IMR-90 (cell line): ENCODE measurements at regions not wholly inside any gene's neighbourhood (a gene's known extent, or its start where the extent isn't known, plus 50 kb on each side); places are given as distances from the start of the nearest gene placed in this dataset.

ENCODE experiments used
- ATAC-seq: fragments of 200-7000 bp; cut with Tn5 transposase; 2 replicates; pipeline ENCODE4 v1.9.1; 2020; ENCODE audit warnings: low read depth, mild to moderate bottlenecking, moderate library complexity
- BruUV-seq: library from RNA; stranded (reverse); fragments of 400-500 nt; replicated peaks from 2 replicates; lab custom pipeline; 2021; lab: Mats Ljungman, UMichigan
- CTCF ChIA-PET: fragments of 300-600 bp; formaldehyde crosslinking; extraction: SDS; loops from one replicate; lab custom pipeline; 2021; ENCODE audit warnings: antibody characterized with exemption; lab: Yijun Ruan, JAX
- POLR2A ChIA-PET: fragments of 300-600 bp; sonication (Branson Sonifier 250); formaldehyde crosslinking; loops from one replicate; lab custom pipeline; 2022; ENCODE audit warnings: antibody characterized with exemption; ENCODE audit not compliant: unreplicated experiment; lab: Charles Lee
- DNase-seq: peaks from one replicate; pipeline ENCODE4 v3.0.0; 2013
- H2AFZ ChIP-seq: replicated peaks from 2 replicates; pipeline ENCODE3; 2013; ENCODE audit warnings: low read length, mild to moderate bottlenecking; ENCODE audit not compliant: poor library complexity
- H2AK5ac ChIP-seq: 2 replicates; pipeline ENCODE4 v1.6.1; 2013; ENCODE audit warnings: low read depth, low read length, inconsistent platforms
- H2AK9ac ChIP-seq: replicated peaks from 2 replicates; pipeline ENCODE3; 2013; ENCODE audit warnings: mild to moderate bottlenecking, low read depth, low read length, moderate library complexity; ENCODE audit not compliant: poor library complexity
- H2BK120ac ChIP-seq: 2 replicates; pipeline ENCODE4 v1.6.1; 2013; ENCODE audit warnings: low read depth, low read length, inconsistent platforms
- H2BK15ac ChIP-seq: 3 replicates; pipeline ENCODE4 v1.6.1; 2013; ENCODE audit warnings: low read depth, low read length, inconsistent platforms
- H2BK20ac ChIP-seq: 2 replicates; pipeline ENCODE4 v1.6.1; 2013; ENCODE audit warnings: low read depth, mild to moderate bottlenecking, inconsistent platforms, low read length, moderate library complexity
- H2BK5ac ChIP-seq: 2 replicates; pipeline ENCODE4 v1.6.1; 2013; ENCODE audit warnings: mild to moderate bottlenecking, low read depth, low read length, inconsistent platforms; ENCODE audit not compliant: poor library complexity, severe bottlenecking
- H3K14ac ChIP-seq: replicated peaks from 2 replicates; pipeline ENCODE4 v1.6.1; 2013; ENCODE audit warnings: low read depth, low read length, inconsistent platforms
- H3K18ac ChIP-seq: 2 replicates; pipeline ENCODE4 v1.6.1; 2013; ENCODE audit warnings: low read depth, low read length, control low read depth
- H3K23ac ChIP-seq: 2 replicates; pipeline ENCODE4 v1.6.1; 2013; ENCODE audit warnings: low read depth, low read length, inconsistent platforms
- H3K27ac ChIP-seq: 2 replicates; pipeline ENCODE4 v1.5.1; 2013; ENCODE audit warnings: mild to moderate bottlenecking, control low read depth, low read length; ENCODE audit not compliant: insufficient read depth
- H3K27me3 ChIP-seq: 2 replicates; pipeline ENCODE4 v1.6.1; 2013; ENCODE audit warnings: low read length; ENCODE audit not compliant: control insufficient read depth, insufficient read depth
- H3K36me3 ChIP-seq: 2 replicates; pipeline ENCODE4 v1.6.1; 2013; ENCODE audit warnings: low read length, mixed read lengths; ENCODE audit not compliant: control insufficient read depth, insufficient read depth
- H3K4ac ChIP-seq: 2 replicates; pipeline ENCODE4 v1.6.1; 2013; ENCODE audit warnings: low read depth, low read length, inconsistent platforms
- H3K4me1 ChIP-seq: 2 replicates; pipeline ENCODE4 v1.6.1; 2013; ENCODE audit warnings: low read length, mixed read lengths; ENCODE audit not compliant: control insufficient read depth, insufficient read depth
- H3K4me2 ChIP-seq: 2 replicates; pipeline ENCODE4 v1.6.1; 2013; ENCODE audit warnings: low read depth, mild to moderate bottlenecking, control low read depth, low read length, moderate library complexity
- H3K4me3 ChIP-seq: 2 replicates; pipeline ENCODE4 v1.5.1; 2013; ENCODE audit warnings: low read depth, mild to moderate bottlenecking, control low read depth, low read length, moderate library complexity; ENCODE audit not compliant: insufficient read depth
- H3K56ac ChIP-seq: 2 replicates; pipeline ENCODE4 v1.6.1; 2013; ENCODE audit warnings: low read length, inconsistent platforms; ENCODE audit not compliant: insufficient read depth; ENCODE audit errors: extremely low read depth
- H3K79me1 ChIP-seq, 2 experiments: 2 replicates each; pipeline ENCODE4 v1.6.1; 2013; ENCODE audit warnings: low read length in 2 of 2, inconsistent platforms in 1 of 2, low read depth in 1 of 2
- H3K9ac ChIP-seq: 2 replicates; pipeline ENCODE4 v1.6.1; 2013; ENCODE audit warnings: low read depth, low read length, control low read depth
- H3K9me1 ChIP-seq: 2 replicates; pipeline ENCODE4 v1.6.1; 2013; ENCODE audit warnings: low read length, inconsistent platforms; ENCODE audit not compliant: insufficient read depth
- H3K9me3 ChIP-seq: 2 replicates; pipeline ENCODE4 v1.6.1; 2013; ENCODE audit warnings: low read length; ENCODE audit not compliant: control insufficient read depth, insufficient read depth
- H4K20me1 ChIP-seq: 2 replicates; pipeline ENCODE4 v1.6.1; 2013; ENCODE audit warnings: low read length, inconsistent platforms; ENCODE audit not compliant: insufficient read depth
- H4K5ac ChIP-seq: 2 replicates; pipeline ENCODE4 v1.6.1; 2013; ENCODE audit warnings: mild to moderate bottlenecking, low read depth, low read length, control low read depth
- H4K8ac ChIP-seq, 2 experiments: 2 replicates each; pipeline ENCODE4 v1.6.1; 2013; ENCODE audit warnings: low read depth in 2 of 2, low read length in 2 of 2, control low read depth in 1 of 2, inconsistent platforms in 1 of 2
- H4K91ac ChIP-seq: 2 replicates; pipeline ENCODE4 v1.6.1; 2013; ENCODE audit warnings: low read depth, low read length, inconsistent platforms; ENCODE audit not compliant: insufficient read depth
- CTCF ChIP-seq: conservative IDR thresholded peaks from 2 replicates; pipeline ENCODE4 v1.5.1; 2012; ENCODE audit warnings: mild to moderate bottlenecking, low read depth, low read length, improper control_type of control experiment
- ELK1 ChIP-seq: fragments of 150-350 bp; IDR thresholded peaks from 2 replicates; pipeline ENCODE4 v1.6.1; 2016; ENCODE audit warnings: low read depth, mild to moderate bottlenecking, low read length, moderate library complexity, borderline replicate concordance
- FOS ChIP-seq: fragments of 150-350 bp; IDR thresholded peaks from 2 replicates; pipeline ENCODE4 v1.6.1; 2016; ENCODE audit warnings: low read depth, low read length
- MAFK ChIP-seq: IDR thresholded peaks from 2 replicates; pipeline ENCODE4 v1.6.1; 2012; ENCODE audit warnings: low read depth, low read length, improper control_type of control experiment
- MAZ ChIP-seq: IDR thresholded peaks from 2 replicates; pipeline ENCODE4 v1.6.1; 2012; ENCODE audit warnings: low read depth, mild to moderate bottlenecking, low read length, improper control_type of control experiment, moderate library complexity, borderline replicate concordance
- RCOR1 ChIP-seq: IDR thresholded peaks from 2 replicates; pipeline ENCODE4 v1.6.1; 2012; ENCODE audit warnings: mild to moderate bottlenecking, low read length, improper control_type of control experiment; ENCODE audit not compliant: insufficient replicate concordance
- WGBS, 2 experiments: methylation state at CpG; one replicate each; pipeline versions ENCODE4 v1.1.5 to v1.1.7; 2013; ENCODE audit warnings: missing lambda C conversion rate in 2 of 2; ENCODE audit not compliant: insufficient read length in 1 of 2; ENCODE audit errors: extremely low coverage in 2 of 2; 5-methylcytosine and 5-hydroxymethylcytosine counted together
- dilution Hi-C: fragments of 300-500 bp; cut with HindIII; formaldehyde crosslinking; loops from one replicate; pipeline ENCODE4 v1.14.3; 2018; ENCODE audit warnings: low sequenced_read_pairs; ENCODE audit not compliant: unreplicated experiment
- in situ Hi-C: fragments of 300-500 bp; cut with MboI; formaldehyde crosslinking; loops from 3 replicates; pipeline ENCODE4 v1.14.3; 2019; ENCODE audit warnings: low sequenced_read_pairs, inconsistent platforms, mixed read lengths
- intact Hi-C: fragments of 100-400 bp; cut with micrococcal nuclease; formaldehyde crosslinking; loops from 2 replicates; pipeline ENCODE4 v1.10.0; 2022

GRCh38 chr4:1542226-1542490 lies 135.9 kb upstream of the NKX1-1 start:
- no peak overlapping the region for H3K56ac ChIP-seq
- ChIA-PET POLR2A (no interaction called here), CTCF (no interaction called here)
- no peak overlapping the region for H3K23ac ChIP-seq
- H4K8ac ChIP-seq: no peak overlapping the region
- no peak overlapping the region for H3K4me2 ChIP-seq
- no peak overlapping the region for H2BK5ac ChIP-seq
- no peak overlapping the region for H2BK120ac ChIP-seq
- no peaks in the 10 kb centered on the region for H3K36me3 ChIP-seq
- ATAC-seq (no peak), DNase-seq (no peak)
- H3K14ac ChIP-seq: no peak overlapping the region
- no peak overlapping the region for H4K5ac ChIP-seq
- no peak overlapping the region for H2AK5ac ChIP-seq
- H2BK15ac ChIP-seq: no peak overlapping the region
- H3K79me1 ChIP-seq: no peaks in the 10 kb centered on the region
- H2BK20ac ChIP-seq: no peak overlapping the region
- H3K9me1 ChIP-seq: no peaks in the 10 kb centered on the region
- H3K27me3 ChIP-seq: peaks cover 12% of the 10 kb centered on the region; the same call in 1 of the 2 replicates
- H3K4me1 ChIP-seq: no peaks in the 10 kb centered on the region
- no peak overlapping the region for H3K4me3 ChIP-seq
- H3K9me3 ChIP-seq: no peaks in the 10 kb centered on the region
- H2AFZ ChIP-seq: no peak overlapping the region
- H2AK9ac ChIP-seq: no peak overlapping the region
- no peak overlapping the region for H4K91ac ChIP-seq
- no peaks in the 10 kb centered on the region for H4K20me1 ChIP-seq
- no peak overlapping the region for H3K9ac ChIP-seq
- no peak overlapping the region for H3K18ac ChIP-seq
- no peak overlapping the region for H3K27ac ChIP-seq
- no peak for TF ChIP-seq ELK1
- no peak for TF ChIP-seq FOS
- TF ChIP-seq MAFK: no peak
- TF ChIP-seq RCOR1: no peak
- no peak for TF ChIP-seq MAZ
- no peak for TF ChIP-seq CTCF
- in situ Hi-C loops (no loop called here), intact Hi-C loops (no loop called here), dilution Hi-C loops (no loop called here)
- WGBS, 2 experiments: 60% methylated on average over 1 of the region's 10 CpGs; no CpG with 5 or more reads in 1 of the 2 experiments
- BruUV-seq: no TSS peak
- H3K4ac ChIP-seq: no peak overlapping the region
